MM.1S (cell line): ENCODE measurements at regions not wholly inside any gene's neighbourhood (a gene's known extent, or its start where the extent isn't known, plus 50 kb on each side); places are given as distances from the start of the nearest gene placed in this dataset.

Experiments used
- DNase-seq: peaks from one replicate; pipeline ENCODE4 v3.0.0-alpha.2; 2015
- H2AFZ ChIP-seq: fragments of 300-600 bp; sonication (generic); 2 replicates; pipeline ENCODE4 v1.6.0; 2016; ENCODE audit warnings: antibody characterized with exemption, low read length
- H3F3A ChIP-seq: fragments of 300-600 bp; sonication (generic); 2 replicates; pipeline ENCODE4 v1.6.1; 2016; ENCODE audit warnings: mild to moderate bottlenecking, antibody characterized with exemption, low read length, moderate library complexity, mixed read lengths; ENCODE audit not compliant: insufficient read depth
- H3K27ac ChIP-seq: fragments of 300-600 bp; sonication (generic); 2 replicates; pipeline ENCODE4 v1.5.1; 2016; ENCODE audit warnings: mild to moderate bottlenecking, low read length
- H3K27me3 ChIP-seq: fragments of 300-600 bp; sonication (generic); replicated peaks from 2 replicates; pipeline ENCODE4 v1.6.0; 2016; ENCODE audit warnings: low read length; ENCODE audit not compliant: insufficient read depth
- H3K36me3 ChIP-seq: fragments of 300-600 bp; sonication (generic); replicated peaks from 2 replicates; pipeline ENCODE4 v1.6.1; 2016; ENCODE audit warnings: mild to moderate bottlenecking, low read length, mixed read lengths; ENCODE audit not compliant: insufficient read depth
- H3K4me1 ChIP-seq: fragments of 300-600 bp; sonication (generic); 2 replicates; pipeline ENCODE4 v1.6.1; 2016; ENCODE audit warnings: low read length, mixed read lengths
- H3K4me2 ChIP-seq: fragments of 300-600 bp; sonication (generic); 2 replicates; pipeline ENCODE4 v1.6.0; 2016; ENCODE audit warnings: low read depth, low read length
- H3K4me3 ChIP-seq: fragments of 300-600 bp; sonication (generic); 2 replicates; pipeline ENCODE4 v1.5.1; 2016; ENCODE audit warnings: low read length, mixed read lengths
- H3K79me2 ChIP-seq: fragments of 300-600 bp; sonication (generic); 2 replicates; pipeline ENCODE4 v1.6.1; 2016; ENCODE audit warnings: mixed run types, low read length, mixed read lengths
- H3K9ac ChIP-seq: fragments of 300-600 bp; sonication (generic); 2 replicates; pipeline ENCODE4 v1.6.1; 2016; ENCODE audit warnings: low read length, mixed read lengths
- H3K9me2 ChIP-seq: fragments of 300-600 bp; sonication (generic); replicated peaks from 2 replicates; pipeline ENCODE4 v1.6.1; 2016; ENCODE audit warnings: mild to moderate bottlenecking, low read length, mixed read lengths; ENCODE audit not compliant: insufficient read depth
- H3K9me3 ChIP-seq: fragments of 300-600 bp; sonication (generic); replicated peaks from 2 replicates; pipeline ENCODE4 v1.6.1; 2016; ENCODE audit warnings: mild to moderate bottlenecking, low read length, mixed read lengths; ENCODE audit not compliant: insufficient read depth
- H4K20me1 ChIP-seq: fragments of 300-600 bp; sonication (generic); 2 replicates; pipeline ENCODE4 v1.6.1; 2016; ENCODE audit warnings: mild to moderate bottlenecking, low read length, moderate library complexity, mixed read lengths; ENCODE audit not compliant: insufficient read depth
- EZH2 ChIP-seq: fragments of 300-600 bp; sonication (generic); optimal IDR thresholded peaks from 2 replicates; pipeline ENCODE3; 2017; ENCODE audit warnings: low read depth, mild to moderate bottlenecking, antibody characterized with exemption, low read length, mixed read lengths
- EZH2phosphoT487 ChIP-seq: fragments of 300-600 bp; sonication (generic); IDR thresholded peaks from 2 replicates; pipeline ENCODE4 v1.6.1; 2018; ENCODE audit warnings: antibody characterized with exemption, low read length
- TF ChIP-seq, protein P1 (sequence below): fragments of 300-600 bp; sonication (generic); IDR thresholded peaks from 2 replicates; pipeline ENCODE4 v1.5.1; 2016; ENCODE audit warnings: antibody characterized with exemption, low read length, mixed read lengths

DNA sequence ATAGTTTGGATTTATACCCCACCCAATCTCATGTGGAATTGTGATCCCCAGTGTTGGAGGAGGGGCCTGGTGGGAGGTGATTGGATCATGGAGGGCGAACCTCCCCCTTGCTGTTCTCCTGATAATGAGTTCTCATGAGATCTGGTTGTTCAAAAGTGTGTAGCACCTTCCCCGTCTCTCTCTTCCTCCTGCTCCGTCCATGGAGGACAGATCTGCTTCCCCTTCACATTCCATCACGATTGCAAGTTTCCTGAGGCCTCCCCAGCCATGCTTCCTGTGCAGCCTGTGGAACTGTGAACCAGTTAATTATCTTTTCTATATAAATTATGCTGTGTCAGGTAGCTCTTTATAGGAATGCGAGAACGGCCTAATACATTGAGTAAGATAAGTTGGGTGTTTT, 518.8 kb upstream of the LCORL start:
- no peaks in the 10 kb centered on the region for H3K4me1 ChIP-seq
- H3K36me3 ChIP-seq: no peaks in the 10 kb centered on the region
- H3K27ac ChIP-seq: no peak overlapping the region
- TF ChIP-seq, protein P1, sequence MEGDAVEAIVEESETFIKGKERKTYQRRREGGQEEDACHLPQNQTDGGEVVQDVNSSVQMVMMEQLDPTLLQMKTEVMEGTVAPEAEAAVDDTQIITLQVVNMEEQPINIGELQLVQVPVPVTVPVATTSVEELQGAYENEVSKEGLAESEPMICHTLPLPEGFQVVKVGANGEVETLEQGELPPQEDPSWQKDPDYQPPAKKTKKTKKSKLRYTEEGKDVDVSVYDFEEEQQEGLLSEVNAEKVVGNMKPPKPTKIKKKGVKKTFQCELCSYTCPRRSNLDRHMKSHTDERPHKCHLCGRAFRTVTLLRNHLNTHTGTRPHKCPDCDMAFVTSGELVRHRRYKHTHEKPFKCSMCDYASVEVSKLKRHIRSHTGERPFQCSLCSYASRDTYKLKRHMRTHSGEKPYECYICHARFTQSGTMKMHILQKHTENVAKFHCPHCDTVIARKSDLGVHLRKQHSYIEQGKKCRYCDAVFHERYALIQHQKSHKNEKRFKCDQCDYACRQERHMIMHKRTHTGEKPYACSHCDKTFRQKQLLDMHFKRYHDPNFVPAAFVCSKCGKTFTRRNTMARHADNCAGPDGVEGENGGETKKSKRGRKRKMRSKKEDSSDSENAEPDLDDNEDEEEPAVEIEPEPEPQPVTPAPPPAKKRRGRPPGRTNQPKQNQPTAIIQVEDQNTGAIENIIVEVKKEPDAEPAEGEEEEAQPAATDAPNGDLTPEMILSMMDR: no peak
- TF ChIP-seq EZH2: no peak
- no peak for TF ChIP-seq EZH2phosphoT487
- no peak overlapping the region for H3K4me2 ChIP-seq
- no peak overlapping the region for H2AFZ ChIP-seq
- no peaks in the 10 kb centered on the region for H3K27me3 ChIP-seq
- DNase-seq: no peak
- no peaks in the 10 kb centered on the region for H3K79me2 ChIP-seq
- H4K20me1 ChIP-seq: no peaks in the 10 kb centered on the region
- H3K9me2 ChIP-seq: no peaks in the 10 kb centered on the region
- no peaks in the 10 kb centered on the region for H3F3A ChIP-seq
- H3K9ac ChIP-seq: no peak overlapping the region
- H3K4me3 ChIP-seq: no peak overlapping the region
- H3K9me3 ChIP-seq: no peaks in the 10 kb centered on the region

DNA sequence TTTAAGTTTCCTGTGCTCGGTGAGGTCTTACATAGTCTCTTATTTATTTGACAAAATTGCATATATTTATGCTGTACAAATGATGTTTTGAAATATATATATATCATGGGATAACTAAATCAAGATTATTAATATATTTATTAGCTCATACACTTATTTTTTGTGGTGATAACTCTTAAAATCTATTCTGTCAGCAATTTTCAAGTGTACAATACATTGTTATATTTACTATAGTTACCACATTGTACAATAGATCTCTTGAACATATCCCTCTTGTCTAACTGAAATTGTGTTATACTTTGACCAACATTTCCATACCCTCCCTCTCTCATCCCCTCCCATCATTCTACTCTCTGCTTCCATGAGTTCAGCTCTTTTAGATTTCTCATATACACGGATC, 516.6 kb upstream of the LCORL start:
- TF ChIP-seq, protein P1: no peak
- no peak for TF ChIP-seq EZH2
- TF ChIP-seq EZH2phosphoT487: no peak
- H3K4me1 ChIP-seq: no peaks in the 10 kb centered on the region
- no peaks in the 10 kb centered on the region for H3K9me2 ChIP-seq
- H3K9ac ChIP-seq: no peak overlapping the region
- no peak for DNase-seq
- no peak overlapping the region for H3K4me3 ChIP-seq
- H3K4me2 ChIP-seq: no peak overlapping the region
- H4K20me1 ChIP-seq: no peaks in the 10 kb centered on the region
- no peaks in the 10 kb centered on the region for H3K79me2 ChIP-seq
- no peaks in the 10 kb centered on the region for H3K27me3 ChIP-seq
- no peak overlapping the region for H2AFZ ChIP-seq
- no peaks in the 10 kb centered on the region for H3K9me3 ChIP-seq
- no peak overlapping the region for H3K27ac ChIP-seq
- no peaks in the 10 kb centered on the region for H3K36me3 ChIP-seq
- no peaks in the 10 kb centered on the region for H3F3A ChIP-seq

DNA sequence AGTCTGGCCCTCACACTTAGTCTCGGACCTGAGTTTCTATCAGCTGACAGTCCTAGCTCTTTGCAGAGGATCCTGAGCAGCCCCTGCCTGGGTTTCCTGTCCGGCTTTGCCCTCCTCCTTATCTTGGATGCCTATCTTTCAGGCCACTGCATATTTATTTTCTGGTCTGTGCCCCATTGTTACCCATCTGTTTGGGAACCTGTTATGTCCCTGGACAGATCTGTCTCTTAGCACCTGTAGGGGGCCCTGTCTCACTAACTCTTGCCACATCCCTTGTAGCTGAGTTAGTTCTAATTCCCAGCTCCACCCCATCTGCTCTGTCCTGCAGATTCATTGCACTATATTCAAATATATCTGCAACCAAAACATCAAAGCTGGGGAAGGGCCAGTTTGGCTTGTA, 514.9 kb upstream of the LCORL start:
- H2AFZ ChIP-seq: no peak overlapping the region
- H3K27ac ChIP-seq: no peak overlapping the region
- no peaks in the 10 kb centered on the region for H3F3A ChIP-seq
- no peaks in the 10 kb centered on the region for H3K27me3 ChIP-seq
- H3K9me2 ChIP-seq: no peaks in the 10 kb centered on the region
- TF ChIP-seq EZH2phosphoT487 (no peak), EZH2 (no peak)
- TF ChIP-seq, protein P1: no peak
- H3K79me2 ChIP-seq: no peaks in the 10 kb centered on the region
- no peaks in the 10 kb centered on the region for H3K4me1 ChIP-seq
- H4K20me1 ChIP-seq: no peaks in the 10 kb centered on the region
- no peak overlapping the region for H3K4me3 ChIP-seq
- no peaks in the 10 kb centered on the region for H3K36me3 ChIP-seq
- DNase-seq: no peak
- H3K4me2 ChIP-seq: no peak overlapping the region
- no peaks in the 10 kb centered on the region for H3K9me3 ChIP-seq
- H3K9ac ChIP-seq: no peak overlapping the region
